Liver (tissue), 7 donors: ENCODE measurements at regions not wholly inside any gene's neighbourhood (a gene's known extent, or its start where the extent isn't known, plus 50 kb on each side); places are given as distances from the start of the nearest gene placed in this dataset.

Experiments
- DNase-seq: peaks from one replicate; pipeline ENCODE4 v3.0.0-alpha.2; 2017; ENCODE audit warnings: low spot score
- H3K27ac ChIP-seq, 2 donors: one replicate each; pipeline ENCODE4 v1.7.0; 2013; ENCODE audit warnings: inconsistent platforms in 2 of 2, low read length in 2 of 2, control low read depth in 1 of 2, low read depth in 1 of 2, mild to moderate bottlenecking in 1 of 2
- H3K27me3 ChIP-seq, 4 donors: one replicate each; pipeline versions ENCODE4 v1.6.1 to v1.7.0; 2013; ENCODE audit warnings: low read length in 3 of 4, inconsistent platforms in 1 of 4, mild to moderate bottlenecking in 1 of 4, moderate library complexity in 1 of 4; ENCODE audit not compliant: control insufficient read depth in 4 of 4, insufficient read depth in 4 of 4
- H3K36me3 ChIP-seq, 4 donors: one replicate each; pipeline versions ENCODE4 v1.6.1 to v1.7.0; 2013; ENCODE audit warnings: low read length in 3 of 4, mild to moderate bottlenecking in 3 of 4, low read depth in 1 of 4, moderate library complexity in 1 of 4; ENCODE audit not compliant: control insufficient read depth in 4 of 4, insufficient read depth in 3 of 4
- H3K4me1 ChIP-seq, 4 donors: one replicate each; pipeline versions ENCODE4 v1.6.1 to v1.7.0; 2013; ENCODE audit warnings: low read length in 3 of 4, mild to moderate bottlenecking in 3 of 4, moderate library complexity in 1 of 4; ENCODE audit not compliant: control insufficient read depth in 4 of 4, insufficient read depth in 4 of 4
- H3K4me3 ChIP-seq, 3 donors: one replicate each; pipeline versions ENCODE4 v1.6.1 to v1.7.0; 2013; ENCODE audit warnings: low read length in 3 of 3, control low read depth in 1 of 3, low read depth in 1 of 3, mild to moderate bottlenecking in 1 of 3
- H3K9ac ChIP-seq, 2 donors: one replicate each; pipeline ENCODE4 v1.7.0; 2013; ENCODE audit warnings: low read length in 2 of 2, mild to moderate bottlenecking in 2 of 2, moderate library complexity in 2 of 2, control low read depth in 1 of 2, low read depth in 1 of 2
- H3K9me3 ChIP-seq, 4 donors: one replicate each; pipeline versions ENCODE4 v1.6.1 to v1.7.0; 2013; ENCODE audit warnings: low read length in 3 of 4; ENCODE audit not compliant: control insufficient read depth in 4 of 4
- EGR1 ChIP-seq, 2 donors: IDR thresholded peaks; 2 replicates each; pipeline ENCODE4 v1.6.1; 2016 to 2018; ENCODE audit warnings: antibody characterized with exemption in 2 of 2, low read depth in 2 of 2
- FOXA1 ChIP-seq: IDR thresholded peaks from 2 replicates; pipeline ENCODE4 v1.6.1; 2016; ENCODE audit warnings: antibody characterized with exemption
- FOXA2 ChIP-seq: IDR thresholded peaks from 2 replicates; pipeline ENCODE4 v1.6.1; 2016; ENCODE audit warnings: antibody characterized with exemption
- GABPA ChIP-seq, 2 donors: IDR thresholded peaks in 1 of 2; conservative IDR thresholded peaks in 1 of 2; 2 replicates each; pipeline ENCODE4 v1.6.1; 2016; ENCODE audit warnings: antibody characterized with exemption in 2 of 2, mild to moderate bottlenecking in 1 of 2, moderate library complexity in 1 of 2
- HNF4A ChIP-seq, 2 donors: conservative IDR thresholded peaks; 2 replicates each; pipeline ENCODE4 v1.6.1; 2016; ENCODE audit warnings: antibody characterized with exemption in 2 of 2, mild to moderate bottlenecking in 2 of 2
- HNF4G ChIP-seq: IDR thresholded peaks from 2 replicates; pipeline ENCODE4 v1.6.1; 2016; ENCODE audit warnings: antibody characterized with exemption
- JUND ChIP-seq, 2 donors: IDR thresholded peaks; 2 replicates each; pipeline ENCODE4 v1.6.1; 2016; ENCODE audit warnings: antibody characterized with exemption in 2 of 2
- NR2F2 ChIP-seq: IDR thresholded peaks from 2 replicates; pipeline ENCODE4 v1.6.1; 2016; ENCODE audit warnings: antibody characterized with exemption
- RAD21 ChIP-seq, 2 donors: IDR thresholded peaks; 2 replicates each; pipeline ENCODE4 v1.6.1; 2016; ENCODE audit warnings: antibody characterized with exemption in 2 of 2, mild to moderate bottlenecking in 2 of 2
- REST ChIP-seq: IDR thresholded peaks from 2 replicates; pipeline ENCODE4 v1.6.1; 2016; ENCODE audit warnings: antibody characterized with exemption, mild to moderate bottlenecking
- RXRA ChIP-seq, 2 donors: IDR thresholded peaks; 2 replicates each; pipeline ENCODE4 v1.6.1; 2017 to 2018; ENCODE audit warnings: antibody characterized with exemption in 2 of 2, mild to moderate bottlenecking in 1 of 2
- SP1 ChIP-seq: IDR thresholded peaks from 2 replicates; pipeline ENCODE4 v1.6.1; 2018; ENCODE audit warnings: antibody characterized with exemption, mild to moderate bottlenecking
- TAF1 ChIP-seq: conservative IDR thresholded peaks from 2 replicates; pipeline ENCODE4 v1.6.1; 2016; ENCODE audit warnings: antibody characterized with exemption, mild to moderate bottlenecking
- YY1 ChIP-seq: IDR thresholded peaks from 2 replicates; pipeline ENCODE4 v1.6.1; 2016; ENCODE audit warnings: antibody characterized with exemption, mild to moderate bottlenecking
- TF ChIP-seq, protein P1 (sequence below): IDR thresholded peaks from 2 replicates; pipeline ENCODE4 v1.6.1; 2016; ENCODE audit warnings: antibody characterized with exemption
- TF ChIP-seq, protein P2 (sequence below): fragments of 150-350 bp; IDR thresholded peaks from 2 replicates; pipeline ENCODE4 v1.5.1; 2017; ENCODE audit warnings: improper control_type of control experiment, low read depth, low read length; ENCODE audit not compliant: missing input control
- TF ChIP-seq, protein P3 (sequence below): IDR thresholded peaks from 2 replicates; pipeline ENCODE4 v1.6.1; 2016; ENCODE audit warnings: antibody characterized with exemption
- TF ChIP-seq, protein P4 (sequence below): IDR thresholded peaks from 2 replicates; pipeline ENCODE4 v1.6.1; 2016; ENCODE audit warnings: antibody characterized with exemption
- donor health status: healthy.
- donor health status: healthy.
- donor health status: healthy.
- donor health status: healthy.

DNA sequence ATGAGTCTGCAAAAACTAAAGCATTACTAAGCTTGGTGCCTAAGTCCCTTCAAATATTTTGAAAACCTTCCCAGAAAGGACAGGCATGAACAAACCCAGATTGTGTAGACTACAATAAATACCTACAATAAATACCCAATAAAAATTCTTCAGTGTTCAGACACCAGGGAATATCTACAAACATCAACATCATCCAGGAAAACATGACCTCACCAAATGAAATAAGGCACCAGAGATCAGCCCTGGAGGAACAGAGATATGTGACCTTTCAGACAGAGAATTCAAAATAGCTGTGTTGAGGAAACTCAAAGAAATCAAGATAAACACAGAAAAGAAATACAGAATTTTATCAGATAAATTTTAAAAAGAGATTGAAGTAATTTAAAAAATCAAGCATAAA lies 57.8 kb upstream of the NLRP2B start:
- TF ChIP-seq, protein P1, sequence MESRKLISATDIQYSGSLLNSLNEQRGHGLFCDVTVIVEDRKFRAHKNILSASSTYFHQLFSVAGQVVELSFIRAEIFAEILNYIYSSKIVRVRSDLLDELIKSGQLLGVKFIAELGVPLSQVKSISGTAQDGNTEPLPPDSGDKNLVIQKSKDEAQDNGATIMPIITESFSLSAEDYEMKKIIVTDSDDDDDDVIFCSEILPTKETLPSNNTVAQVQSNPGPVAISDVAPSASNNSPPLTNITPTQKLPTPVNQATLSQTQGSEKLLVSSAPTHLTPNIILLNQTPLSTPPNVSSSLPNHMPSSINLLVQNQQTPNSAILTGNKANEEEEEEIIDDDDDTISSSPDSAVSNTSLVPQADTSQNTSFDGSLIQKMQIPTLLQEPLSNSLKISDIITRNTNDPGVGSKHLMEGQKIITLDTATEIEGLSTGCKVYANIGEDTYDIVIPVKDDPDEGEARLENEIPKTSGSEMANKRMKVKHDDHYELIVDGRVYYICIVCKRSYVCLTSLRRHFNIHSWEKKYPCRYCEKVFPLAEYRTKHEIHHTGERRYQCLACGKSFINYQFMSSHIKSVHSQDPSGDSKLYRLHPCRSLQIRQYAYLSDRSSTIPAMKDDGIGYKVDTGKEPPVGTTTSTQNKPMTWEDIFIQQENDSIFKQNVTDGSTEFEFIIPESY: no peak
- no peak for TF ChIP-seq RXRA (IDR thresholded peaks at IDR 0.05)
- TF ChIP-seq NR2F2: no peak
- TF ChIP-seq, protein P2, sequence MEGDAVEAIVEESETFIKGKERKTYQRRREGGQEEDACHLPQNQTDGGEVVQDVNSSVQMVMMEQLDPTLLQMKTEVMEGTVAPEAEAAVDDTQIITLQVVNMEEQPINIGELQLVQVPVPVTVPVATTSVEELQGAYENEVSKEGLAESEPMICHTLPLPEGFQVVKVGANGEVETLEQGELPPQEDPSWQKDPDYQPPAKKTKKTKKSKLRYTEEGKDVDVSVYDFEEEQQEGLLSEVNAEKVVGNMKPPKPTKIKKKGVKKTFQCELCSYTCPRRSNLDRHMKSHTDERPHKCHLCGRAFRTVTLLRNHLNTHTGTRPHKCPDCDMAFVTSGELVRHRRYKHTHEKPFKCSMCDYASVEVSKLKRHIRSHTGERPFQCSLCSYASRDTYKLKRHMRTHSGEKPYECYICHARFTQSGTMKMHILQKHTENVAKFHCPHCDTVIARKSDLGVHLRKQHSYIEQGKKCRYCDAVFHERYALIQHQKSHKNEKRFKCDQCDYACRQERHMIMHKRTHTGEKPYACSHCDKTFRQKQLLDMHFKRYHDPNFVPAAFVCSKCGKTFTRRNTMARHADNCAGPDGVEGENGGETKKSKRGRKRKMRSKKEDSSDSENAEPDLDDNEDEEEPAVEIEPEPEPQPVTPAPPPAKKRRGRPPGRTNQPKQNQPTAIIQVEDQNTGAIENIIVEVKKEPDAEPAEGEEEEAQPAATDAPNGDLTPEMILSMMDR: no peak
- TF ChIP-seq FOXA2: no peak
- no peak for TF ChIP-seq GABPA (IDR thresholded peaks at IDR 0.05 in 1 of 2, conservative IDR thresholded peaks at IDR 0.05 in 1 of 2)
- no peak for TF ChIP-seq HNF4G
- TF ChIP-seq HNF4A (conservative IDR thresholded peaks at IDR 0.05): no peak
- no peak for TF ChIP-seq SP1
- TF ChIP-seq JUND (IDR thresholded peaks at IDR 0.05): no peak
- TF ChIP-seq YY1: no peak
- no peak for TF ChIP-seq EGR1 (IDR thresholded peaks at IDR 0.05; ENCODE audit: low read depth in 2 of 2)
- TF ChIP-seq TAF1: no peak
- TF ChIP-seq REST: no peak
- no peak for TF ChIP-seq FOXA1
- TF ChIP-seq, protein P3, sequence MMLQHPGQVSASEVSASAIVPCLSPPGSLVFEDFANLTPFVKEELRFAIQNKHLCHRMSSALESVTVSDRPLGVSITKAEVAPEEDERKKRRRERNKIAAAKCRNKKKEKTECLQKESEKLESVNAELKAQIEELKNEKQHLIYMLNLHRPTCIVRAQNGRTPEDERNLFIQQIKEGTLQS: no peak
- TF ChIP-seq, protein P4, sequence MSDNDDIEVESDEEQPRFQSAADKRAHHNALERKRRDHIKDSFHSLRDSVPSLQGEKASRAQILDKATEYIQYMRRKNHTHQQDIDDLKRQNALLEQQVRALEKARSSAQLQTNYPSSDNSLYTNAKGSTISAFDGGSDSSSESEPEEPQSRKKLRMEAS: no peak
- no peak for TF ChIP-seq RAD21 (IDR thresholded peaks at IDR 0.05)

More for the DNA sequence above, 57.8 kb upstream of the NLRP2B start:
- Histone ChIP-seq H3K9ac (no peak overlapping the region), H3K36me3 (no peaks in the 10 kb centered on the region), H3K27ac (no peak overlapping the region), H3K9me3 (no peaks in the 10 kb centered on the region), H3K4me1 (no peaks in the 10 kb centered on the region), H3K4me3 (no peak overlapping the region), H3K27me3 (no peaks in the 10 kb centered on the region)
- no peak for DNase-seq
